ENCODE measurements at regions not wholly inside any gene's neighbourhood (a gene's known extent, or its start where the extent isn't known, plus 50 kb on each side); places are given as distances from the start of the nearest gene placed in this dataset.

GRCh38 chr13:60671386-60671785 lies 274.4 kb downstream of the TDRD3 start:
- TF ChIP-seq, protein P1, sequence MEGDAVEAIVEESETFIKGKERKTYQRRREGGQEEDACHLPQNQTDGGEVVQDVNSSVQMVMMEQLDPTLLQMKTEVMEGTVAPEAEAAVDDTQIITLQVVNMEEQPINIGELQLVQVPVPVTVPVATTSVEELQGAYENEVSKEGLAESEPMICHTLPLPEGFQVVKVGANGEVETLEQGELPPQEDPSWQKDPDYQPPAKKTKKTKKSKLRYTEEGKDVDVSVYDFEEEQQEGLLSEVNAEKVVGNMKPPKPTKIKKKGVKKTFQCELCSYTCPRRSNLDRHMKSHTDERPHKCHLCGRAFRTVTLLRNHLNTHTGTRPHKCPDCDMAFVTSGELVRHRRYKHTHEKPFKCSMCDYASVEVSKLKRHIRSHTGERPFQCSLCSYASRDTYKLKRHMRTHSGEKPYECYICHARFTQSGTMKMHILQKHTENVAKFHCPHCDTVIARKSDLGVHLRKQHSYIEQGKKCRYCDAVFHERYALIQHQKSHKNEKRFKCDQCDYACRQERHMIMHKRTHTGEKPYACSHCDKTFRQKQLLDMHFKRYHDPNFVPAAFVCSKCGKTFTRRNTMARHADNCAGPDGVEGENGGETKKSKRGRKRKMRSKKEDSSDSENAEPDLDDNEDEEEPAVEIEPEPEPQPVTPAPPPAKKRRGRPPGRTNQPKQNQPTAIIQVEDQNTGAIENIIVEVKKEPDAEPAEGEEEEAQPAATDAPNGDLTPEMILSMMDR (IDR thresholded peaks at IDR 0.05), result no peak
- no peak for TF ChIP-seq POLR2A (IDR thresholded peaks at IDR 0.05)

Measured in body of pancreas (tissue), 4 donors.